Mesothelial cell of epicardium (in vitro differentiated cells): ENCODE measurements at regions not wholly inside any gene's neighbourhood (a gene's known extent, or its start where the extent isn't known, plus 50 kb on each side); places are given as distances from the start of the nearest gene placed in this dataset.

Source experiments
- DNase-seq, 2 experiments: peaks; one replicate each; pipeline ENCODE4 v3.0.0; 2021; ENCODE audit warnings: low spot score in 2 of 2; ENCODE audit not compliant: unreplicated experiment in 2 of 2
- H3K27ac Mint-ChIP-seq: 2 replicates; pipeline ENCODE4 v1.8.0; 2021; ENCODE audit warnings: mixed read lengths
- H3K27me3 Mint-ChIP-seq: 2 replicates; pipeline ENCODE4 v1.8.0; 2021; ENCODE audit warnings: low read depth, mixed read lengths
- H3K36me3 Mint-ChIP-seq: 2 replicates; pipeline ENCODE4 v1.8.0; 2021; ENCODE audit warnings: mixed read lengths
- H3K4me1 Mint-ChIP-seq: 2 replicates; pipeline ENCODE4 v1.8.0; 2021; ENCODE audit warnings: mixed read lengths
- H3K4me3 Mint-ChIP-seq: 2 replicates; pipeline ENCODE4 v1.8.0; 2021; ENCODE audit warnings: mild to moderate bottlenecking, moderate library complexity, mixed read lengths
- H3K9me3 Mint-ChIP-seq: 2 replicates; pipeline ENCODE4 v1.8.0; 2021; ENCODE audit warnings: mixed read lengths
- CTCF ChIP-seq: fragments of 200-600 bp; sonication (generic); IDR thresholded peaks from one replicate; pipeline ENCODE4 v1.5.0; 2021; ENCODE audit warnings: antibody characterized with exemption; ENCODE audit not compliant: unreplicated experiment

- Mint-ChIP-seq H3K4me1 (no peaks in the 10 kb centered on the region), H3K27ac (no peak overlapping the region), H3K4me3 (no peak overlapping the region), H3K9me3 (peaks cover 12% of the 10 kb centered on the region), H3K36me3 (no peaks in the 10 kb centered on the region), H3K27me3 (no peaks in the 10 kb centered on the region)
- TF ChIP-seq CTCF, result no peak
- DNase-seq, result no peak
These were observed 133.6 kb downstream of the P2RY1 start for GRCh38 chr3:152968388-152969024.

- TF ChIP-seq CTCF, result no peak
- Mint-ChIP-seq H3K27ac (no peak overlapping the region), H3K36me3 (no peaks in the 10 kb centered on the region), H3K9me3 (peaks cover 9% of the 10 kb centered on the region), H3K4me3 (no peak overlapping the region), H3K4me1 (peaks cover 4% of the 10 kb centered on the region), H3K27me3 (no peaks in the 10 kb centered on the region)
- no peak for DNase-seq
These were observed 134.8 kb downstream of the P2RY1 start for GRCh38 chr3:152969557-152970300.

GRCh38 chr3:152970851-152971250 is 135.9 kb downstream of the P2RY1 start:
- Mint-ChIP-seq H3K27me3 (no peaks in the 10 kb centered on the region), H3K27ac (no peak overlapping the region), H3K4me1 (peaks cover 4% of the 10 kb centered on the region), H3K36me3 (no peaks in the 10 kb centered on the region), H3K9me3 (peaks cover under 1% of the 10 kb centered on the region), H3K4me3 (no peak overlapping the region)
- DNase-seq, result no peak
- TF ChIP-seq CTCF, result no peak

GRCh38 chr3:152971880-152972279 is 136.9 kb downstream of the P2RY1 start:
- TF ChIP-seq CTCF, result no peak
- Mint-ChIP-seq H3K4me3 (no peak overlapping the region), H3K9me3 (no peaks in the 10 kb centered on the region), H3K36me3 (no peaks in the 10 kb centered on the region), H3K27me3 (no peaks in the 10 kb centered on the region), H3K27ac (no peak overlapping the region), H3K4me1 (peaks cover 4% of the 10 kb centered on the region)
- no peak for DNase-seq

- H3K27me3 Mint-ChIP-seq, result no peaks in the 10 kb centered on the region
- peaks cover 4% of the 10 kb centered on the region for H3K4me1 Mint-ChIP-seq
- no peak overlapping the region for H3K4me3 Mint-ChIP-seq
- TF ChIP-seq CTCF, result no peak
- H3K36me3 Mint-ChIP-seq, result no peaks in the 10 kb centered on the region
- no peaks in the 10 kb centered on the region for H3K9me3 Mint-ChIP-seq
- DNase-seq, result no peak
- H3K27ac Mint-ChIP-seq, result no peak overlapping the region
These were observed 138.6 kb downstream of the P2RY1 start for GRCh38 chr3:152973575-152973974.
